IPS-18a (cell line): ENCODE measurements at regions not wholly inside any gene's neighbourhood (a gene's known extent, or its start where the extent isn't known, plus 50 kb on each side); places are given as distances from the start of the nearest gene placed in this dataset.
"Not testable (repeated sequence)": the region's sequence is repeated elsewhere in the genome, so short reads cannot be mapped to it uniquely, and the experiment has no call there.

ENCODE experiments used
- H3K27ac ChIP-seq: one replicate; pipeline ENCODE4 v1.5.1; 2013; ENCODE audit warnings: low read length
- H3K27me3 ChIP-seq: one replicate; pipeline ENCODE4 v1.6.1; 2013; ENCODE audit warnings: mild to moderate bottlenecking, low read length; ENCODE audit not compliant: control insufficient read depth, insufficient read depth
- H3K36me3 ChIP-seq: one replicate; pipeline ENCODE4 v1.6.1; 2013; ENCODE audit warnings: low read depth, low read length; ENCODE audit not compliant: control insufficient read depth
- H3K4me1 ChIP-seq: one replicate; pipeline ENCODE4 v1.6.1; 2013; ENCODE audit warnings: low read depth, low read length; ENCODE audit not compliant: control insufficient read depth
- H3K4me3 ChIP-seq: one replicate; pipeline ENCODE4 v1.5.1; 2013; ENCODE audit warnings: low read length
- H3K9ac ChIP-seq: one replicate; pipeline ENCODE4 v1.6.1; 2013; ENCODE audit warnings: mild to moderate bottlenecking, low read length, moderate library complexity
- H3K9me3 ChIP-seq: one replicate; pipeline ENCODE4 v1.6.1; 2013; ENCODE audit warnings: low read depth, low read length; ENCODE audit not compliant: control insufficient read depth

GRCh38 chr11:8774916-8775315, 92.3 kb downstream of the RPL27A start:
- H3K27ac ChIP-seq, H3K27me3 ChIP-seq, H3K4me1 ChIP-seq, H3K9me3 ChIP-seq, H3K4me3 ChIP-seq, H3K36me3 ChIP-seq, H3K9ac ChIP-seq: not testable (repeated sequence)

GRCh38 chr11:8775332-8775731, 92.7 kb downstream of the RPL27A start:
- no peak overlapping the region for H3K9ac ChIP-seq
- H3K4me1 ChIP-seq: no peaks in the 10 kb centered on the region
- no peaks in the 10 kb centered on the region for H3K36me3 ChIP-seq
- H3K27ac ChIP-seq: no peak overlapping the region
- no peaks in the 10 kb centered on the region for H3K27me3 ChIP-seq
- no peaks in the 10 kb centered on the region for H3K9me3 ChIP-seq
- no peak overlapping the region for H3K4me3 ChIP-seq

GRCh38 chr11:8775734-8776133, 93.1 kb downstream of the RPL27A start:
- Histone ChIP-seq H3K27ac (no peak overlapping the region), H3K4me3 (no peak overlapping the region), H3K27me3 (no peaks in the 10 kb centered on the region), H3K36me3 (no peaks in the 10 kb centered on the region), H3K9me3 (no peaks in the 10 kb centered on the region), H3K9ac (no peak overlapping the region), H3K4me1 (no peaks in the 10 kb centered on the region)

- no peak overlapping the region for H3K27ac ChIP-seq
- H3K27me3 ChIP-seq: no peaks in the 10 kb centered on the region
- H3K4me1 ChIP-seq: no peaks in the 10 kb centered on the region
- H3K36me3 ChIP-seq: no peaks in the 10 kb centered on the region
- H3K9me3 ChIP-seq: no peaks in the 10 kb centered on the region
- no peak overlapping the region for H3K9ac ChIP-seq
- H3K4me3 ChIP-seq: no peak overlapping the region
These were observed 93.6 kb downstream of the RPL27A start for GRCh38 chr11:8776209-8776608.

GRCh38 chr11:8777907-8778767, 95.5 kb downstream of the RPL27A start:
- Histone ChIP-seq H3K27me3 (no peaks in the 10 kb centered on the region), H3K9ac (no peak overlapping the region), H3K27ac (no peak overlapping the region), H3K4me1 (no peaks in the 10 kb centered on the region), H3K9me3 (no peaks in the 10 kb centered on the region), H3K36me3 (no peaks in the 10 kb centered on the region), H3K4me3 (no peak overlapping the region)

- H3K9ac ChIP-seq: no peak overlapping the region
- H3K27me3 ChIP-seq: no peaks in the 10 kb centered on the region
- no peaks in the 10 kb centered on the region for H3K36me3 ChIP-seq
- no peak overlapping the region for H3K4me3 ChIP-seq
- H3K9me3 ChIP-seq: no peaks in the 10 kb centered on the region
- H3K4me1 ChIP-seq: no peaks in the 10 kb centered on the region
- no peak overlapping the region for H3K27ac ChIP-seq
These were observed 96.5 kb downstream of the RPL27A start for GRCh38 chr11:8779107-8779506.

- Histone ChIP-seq H3K36me3 (no peaks in the 10 kb centered on the region), H3K27me3 (no peaks in the 10 kb centered on the region), H3K27ac (no peak overlapping the region), H3K4me1 (no peaks in the 10 kb centered on the region), H3K9me3 (no peaks in the 10 kb centered on the region), H3K4me3 (no peak overlapping the region), H3K9ac (no peak overlapping the region)
These were observed 97.1 kb downstream of the RPL27A start for GRCh38 chr11:8779732-8780131.

GRCh38 chr11:8784954-8785353, 102.4 kb downstream of the RPL27A start:
- no peak overlapping the region for H3K27ac ChIP-seq
- no peaks in the 10 kb centered on the region for H3K9me3 ChIP-seq
- H3K4me1 ChIP-seq: peaks cover 3% of the 10 kb centered on the region
- no peaks in the 10 kb centered on the region for H3K36me3 ChIP-seq
- no peak overlapping the region for H3K9ac ChIP-seq
- H3K27me3 ChIP-seq: no peaks in the 10 kb centered on the region
- no peak overlapping the region for H3K4me3 ChIP-seq

- no peaks in the 10 kb centered on the region for H3K36me3 ChIP-seq
- H3K27ac ChIP-seq: no peak overlapping the region
- no peak overlapping the region for H3K9ac ChIP-seq
- peaks cover 3% of the 10 kb centered on the region for H3K4me1 ChIP-seq
- H3K27me3 ChIP-seq: no peaks in the 10 kb centered on the region
- no peak overlapping the region for H3K4me3 ChIP-seq
- no peaks in the 10 kb centered on the region for H3K9me3 ChIP-seq
These were observed 102.9 kb downstream of the RPL27A start for GRCh38 chr11:8785457-8785856.

- no peak overlapping the region for H3K27ac ChIP-seq
- H3K4me3 ChIP-seq: no peak overlapping the region
These were observed 103.4 kb downstream of the RPL27A start for GRCh38 chr11:8785998-8786397.

GRCh38 chr11:8786933-8787332, 104.3 kb downstream of the RPL27A start:
- H3K4me3 ChIP-seq: no peak overlapping the region
- H3K36me3 ChIP-seq: no peaks in the 10 kb centered on the region
- no peaks in the 10 kb centered on the region for H3K9me3 ChIP-seq
- H3K27ac ChIP-seq: no peak overlapping the region
- H3K27me3 ChIP-seq: no peaks in the 10 kb centered on the region
- no peak overlapping the region for H3K9ac ChIP-seq
- peaks cover 3% of the 10 kb centered on the region for H3K4me1 ChIP-seq

More at GRCh38 chr11:8785998-8786397, 103.4 kb downstream of the RPL27A start:
- no peaks in the 10 kb centered on the region for H3K36me3 ChIP-seq
- H3K9me3 ChIP-seq: no peaks in the 10 kb centered on the region
- H3K9ac ChIP-seq: no peak overlapping the region
- no peaks in the 10 kb centered on the region for H3K27me3 ChIP-seq
- peaks cover 3% of the 10 kb centered on the region for H3K4me1 ChIP-seq

GRCh38 chr11:8787372-8787771, 104.8 kb downstream of the RPL27A start:
- no peaks in the 10 kb centered on the region for H3K36me3 ChIP-seq
- H3K27me3 ChIP-seq: no peaks in the 10 kb centered on the region
- no peaks in the 10 kb centered on the region for H3K9me3 ChIP-seq
- no peak overlapping the region for H3K9ac ChIP-seq
- peaks cover 3% of the 10 kb centered on the region for H3K4me1 ChIP-seq
- no peak overlapping the region for H3K27ac ChIP-seq
- no peak overlapping the region for H3K4me3 ChIP-seq
